Forelimb muscle (tissue), 1 donor: ENCODE measurements at regions not wholly inside any gene's neighbourhood (a gene's known extent, or its start where the extent isn't known, plus 50 kb on each side); places are given as distances from the start of the nearest gene placed in this dataset.
"Not testable (repeated sequence)": the region's sequence is repeated elsewhere in the genome, so short reads cannot be mapped to it uniquely, and the experiment has no call there.

ENCODE experiments used
- DNase-seq: peaks from one replicate; pipeline ENCODE4 v3.0.0-alpha.2; 2013; ENCODE audit warnings: low read depth

- no peak for DNase-seq
Measured at GRCh38 chr17:63173903-63174302, 207.9 kb downstream of the TANC2 start.

GRCh38 chr17:63178530-63178929, 212.5 kb downstream of the TANC2 start:
- DNase-seq, result no peak

- no peak for DNase-seq
Measured at GRCh38 chr17:63181856-63182255, 215.8 kb downstream of the TANC2 start.

GRCh38 chr17:63185420-63185819, 219.4 kb downstream of the TANC2 start:
- no peak for DNase-seq

- no peak for DNase-seq
Measured at GRCh38 chr17:63189082-63189481, 223.0 kb downstream of the TANC2 start.

- DNase-seq, result no peak
Measured at GRCh38 chr17:63189930-63190329, 223.9 kb downstream of the TANC2 start.

- DNase-seq, result no peak
Measured at GRCh38 chr17:63190821-63191370, 224.9 kb downstream of the TANC2 start.

GRCh38 chr17:63191610-63192009, 225.6 kb downstream of the TANC2 start:
- no peak for DNase-seq

- no peak for DNase-seq
Measured at GRCh38 chr17:63193827-63194226, 227.8 kb downstream of the TANC2 start.

GRCh38 chr17:63196772-63197335, 230.8 kb downstream of the TANC2 start:
- DNase-seq, result no peak

GRCh38 chr17:63203652-63204051, 237.6 kb downstream of the TANC2 start:
- no peak for DNase-seq

GRCh38 chr17:63221939-63222338, 224.2 kb downstream of the CYB561 start:
- no peak for DNase-seq

GRCh38 chr17:63222655-63223054, 223.5 kb downstream of the CYB561 start:
- no peak for DNase-seq

- DNase-seq, result no peak
Measured at GRCh38 chr17:63223212-63223911, 222.7 kb downstream of the CYB561 start.

- DNase-seq, result no peak
Measured at GRCh38 chr17:63224644-63225043, 221.5 kb downstream of the CYB561 start.

GRCh38 chr17:63226720-63227119, 219.4 kb downstream of the CYB561 start:
- not testable (repeated sequence) for DNase-seq

GRCh38 chr17:63231015-63231620, 215.0 kb downstream of the CYB561 start:
- DNase-seq, result not testable (repeated sequence)

- DNase-seq, result no peak
Measured at GRCh38 chr17:63232565-63233310, 213.4 kb downstream of the CYB561 start.

GRCh38 chr17:63240106-63240505, 206.0 kb downstream of the CYB561 start:
- DNase-seq, result no peak

- no peak for DNase-seq
Measured at GRCh38 chr17:63246344-63246743, 199.8 kb downstream of the CYB561 start.

GRCh38 chr17:63247706-63248105, 198.4 kb downstream of the CYB561 start:
- DNase-seq, result no peak
